ENCODE measurements at regions not wholly inside any gene's neighbourhood (a gene's known extent, or its start where the extent isn't known, plus 50 kb on each side); places are given as distances from the start of the nearest gene placed in this dataset.
"Not testable (repeated sequence)": the region's sequence is repeated elsewhere in the genome, so short reads cannot be mapped to it uniquely, and the experiment has no call there.

DNA sequence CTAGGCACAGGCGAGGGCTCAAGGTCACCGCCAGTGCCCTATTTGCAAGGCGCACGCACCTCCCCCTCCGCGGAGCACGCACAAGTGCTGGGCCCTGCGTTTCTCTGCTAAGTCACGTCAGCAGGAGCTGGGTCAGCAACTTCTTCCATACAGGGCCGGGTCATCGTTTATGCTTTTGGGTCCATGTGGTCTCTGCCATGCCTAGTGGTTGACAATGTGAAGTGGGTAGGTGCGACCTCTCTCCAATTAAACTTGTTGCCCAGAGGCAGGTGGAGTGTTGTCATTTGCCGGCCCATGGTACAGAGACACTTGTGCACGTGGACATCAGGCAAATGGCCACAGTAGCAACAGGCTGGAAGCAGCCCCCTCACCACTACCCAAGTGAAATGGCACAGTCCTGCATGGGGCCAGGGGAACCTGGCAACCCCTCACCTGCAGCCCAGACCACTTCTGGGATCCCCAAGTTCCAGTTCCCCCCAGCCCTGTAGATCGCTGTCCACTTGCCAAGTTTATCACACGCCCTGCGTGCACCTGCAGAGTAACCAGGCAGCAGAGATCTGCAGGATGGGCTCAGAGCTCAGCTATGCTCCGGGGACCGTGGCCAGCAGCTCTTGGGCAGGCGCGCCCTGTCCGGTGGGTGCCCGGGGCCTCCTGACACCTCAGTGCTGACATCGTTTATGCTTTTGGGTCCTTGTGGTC, 86.1 kb upstream of the PPP2R2D start:
- no peak for DNase-seq

GRCh38 chr10:131815266-131816156, 85.3 kb upstream of the PPP2R2D start:
- no peak for DNase-seq

DNA sequence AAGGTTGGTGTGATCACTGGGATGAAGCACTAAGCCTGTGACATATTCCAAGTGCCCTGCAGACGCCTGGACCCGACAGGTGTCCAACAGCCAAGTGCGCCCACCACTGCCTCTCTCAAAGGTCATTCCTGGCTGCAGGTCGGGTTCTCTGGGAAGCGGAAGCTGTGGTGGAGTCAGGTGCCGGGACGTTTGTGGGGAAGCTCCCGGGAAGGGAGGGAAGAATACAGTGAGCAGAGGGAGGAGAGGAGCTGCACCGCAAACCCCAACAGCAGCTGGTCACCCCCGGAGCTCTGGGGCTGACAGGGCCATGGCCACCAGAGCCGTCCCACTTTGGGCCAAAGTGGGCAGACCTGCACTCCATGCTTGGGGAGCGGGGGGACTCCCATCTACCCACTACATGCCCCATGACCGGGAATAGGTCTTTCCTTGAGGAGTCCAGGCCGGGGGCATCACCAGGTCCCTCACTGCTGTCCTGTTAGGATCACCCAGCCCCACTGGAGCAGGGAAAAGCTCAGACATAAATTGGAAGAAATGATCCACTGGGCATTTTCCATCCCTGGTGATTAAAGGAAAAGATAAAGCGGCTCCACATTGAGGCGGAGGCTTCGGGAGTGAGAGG, 84.5 kb upstream of the PPP2R2D start:
- no peak for DNase-seq

GRCh38 chr10:131816941-131817700, 83.7 kb upstream of the PPP2R2D start:
- DNase-seq = no peak

GRCh38 chr10:131817866-131818509, 82.8 kb upstream of the PPP2R2D start:
- DNase-seq = no peak

DNA sequence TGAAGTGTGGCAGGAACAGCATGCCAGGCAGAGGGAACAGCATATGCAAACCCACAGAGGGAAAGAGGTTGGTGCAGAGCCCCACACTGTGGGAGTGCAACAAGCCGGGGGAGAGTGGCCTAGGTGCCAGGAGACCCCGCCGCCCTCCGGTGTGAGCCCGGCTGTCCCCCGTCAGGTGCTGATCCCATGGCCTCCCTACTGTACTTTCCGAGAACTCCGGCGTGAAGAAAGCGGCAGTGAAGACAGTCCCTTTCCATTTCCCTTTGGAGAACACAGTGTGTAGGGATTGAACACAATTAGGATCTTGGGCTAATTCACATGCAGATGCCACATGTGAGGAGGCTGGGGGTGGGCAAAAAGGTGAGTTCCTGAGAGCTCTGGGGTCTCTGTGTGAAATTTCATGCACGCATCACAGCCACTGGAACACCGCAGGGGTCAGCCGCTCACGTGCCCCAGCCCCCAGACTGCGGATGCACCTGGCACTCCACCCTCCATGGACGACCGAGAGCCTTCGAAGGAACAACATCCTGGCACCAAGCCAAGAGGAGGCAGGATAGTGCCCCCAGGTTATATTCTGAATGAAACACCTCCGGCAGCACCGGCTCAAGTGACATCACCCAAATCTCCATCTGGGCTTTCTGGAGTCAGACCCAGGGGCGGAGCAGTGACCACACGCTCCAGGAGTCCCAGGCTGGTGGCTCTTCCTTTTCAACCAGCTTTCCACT, 82.1 kb upstream of the PPP2R2D start:
- DNase-seq = no peak

DNA sequence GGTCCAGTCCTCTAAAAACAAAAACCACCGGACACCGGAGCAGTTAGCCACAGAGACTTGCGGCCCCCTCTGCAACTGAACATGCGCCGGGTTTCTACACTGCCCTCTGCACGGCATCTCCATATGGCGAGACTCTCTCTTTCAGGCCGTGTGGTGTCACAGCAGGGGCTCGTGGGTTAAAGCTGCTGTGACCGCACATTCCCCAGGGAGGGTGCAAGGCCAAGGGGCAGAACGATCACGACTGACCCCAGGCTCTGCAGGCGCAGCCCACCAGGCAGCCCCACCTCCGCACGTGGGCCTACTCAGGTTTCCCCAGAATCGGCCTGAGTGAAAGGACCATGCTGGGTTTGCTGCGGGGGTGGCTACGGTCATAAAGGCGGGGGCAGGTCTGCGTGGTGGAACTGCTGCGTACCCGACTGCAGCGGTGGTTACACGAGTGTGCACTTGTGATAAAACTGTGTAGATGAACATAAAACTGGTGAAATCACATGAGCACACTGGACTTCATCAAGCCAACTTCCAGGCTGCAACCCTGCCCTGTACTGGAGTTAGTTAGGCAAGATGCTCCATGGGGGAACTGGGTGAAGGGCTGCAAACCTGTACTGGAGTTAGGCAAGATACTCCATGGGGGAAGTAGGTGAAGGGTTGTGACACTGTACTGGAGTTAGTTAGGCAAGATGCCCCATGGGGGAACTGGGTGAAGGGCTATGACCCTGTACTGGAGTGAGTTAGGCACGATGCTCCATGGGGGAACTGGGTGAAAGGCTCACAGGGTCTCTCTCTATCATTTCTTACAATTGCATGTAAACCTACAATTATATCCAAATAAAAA, 81.4 kb upstream of the PPP2R2D start:
- no peak for DNase-seq

DNA sequence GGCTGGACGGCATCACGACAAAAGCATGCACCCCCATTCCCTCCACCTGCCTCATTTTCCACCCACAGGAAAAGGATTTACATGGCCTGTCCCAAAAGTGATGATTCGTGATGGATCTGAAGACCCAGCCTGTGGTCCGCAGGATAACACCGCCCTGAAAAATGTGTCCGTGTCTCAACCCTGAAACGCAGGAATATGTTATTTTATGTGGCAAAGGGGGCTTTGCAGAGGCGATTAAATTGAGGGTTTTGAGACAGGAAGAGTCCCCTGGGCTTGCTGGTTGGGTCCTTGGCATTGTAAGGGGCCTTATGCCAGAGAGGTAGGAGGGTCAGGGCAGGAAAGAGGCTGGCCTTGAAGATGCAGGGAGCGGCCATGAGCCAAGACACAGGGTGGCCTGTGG, 80.2 kb upstream of the PPP2R2D start:
- DNase-seq = no peak

DNA sequence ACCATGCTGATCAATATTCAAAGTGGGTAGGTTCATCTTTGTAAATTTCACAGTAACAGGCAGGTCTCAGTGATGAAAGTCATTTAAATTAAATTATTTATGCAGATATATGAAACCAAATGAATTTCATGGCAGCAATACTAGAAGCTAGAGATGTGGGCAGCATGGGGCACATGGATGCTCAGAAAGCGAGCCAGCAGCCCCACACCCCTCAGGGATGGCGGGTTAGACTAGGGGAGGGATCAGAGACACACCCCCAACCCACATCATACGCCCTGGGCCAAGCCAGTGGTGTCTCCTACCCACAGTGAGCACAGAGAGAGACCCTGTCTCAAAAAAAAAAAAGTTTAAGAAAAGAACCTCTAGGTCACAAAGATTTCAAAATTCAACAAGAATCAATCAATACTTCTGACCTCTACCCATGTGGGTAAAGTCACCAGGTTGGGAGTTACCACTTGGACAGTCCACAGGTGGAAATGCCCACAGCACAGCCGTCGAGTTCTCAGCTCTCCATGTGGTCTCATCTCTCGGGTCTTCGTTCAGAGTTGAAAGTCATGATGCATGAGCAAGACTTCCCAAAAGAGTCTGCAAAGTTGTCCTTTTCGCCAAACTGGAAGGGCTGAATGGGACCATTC, 79.3 kb upstream of the PPP2R2D start:
- no peak for DNase-seq

- DNase-seq = no peak
Measured at GRCh38 chr10:131822013-131822691, 78.7 kb upstream of the PPP2R2D start.

DNA sequence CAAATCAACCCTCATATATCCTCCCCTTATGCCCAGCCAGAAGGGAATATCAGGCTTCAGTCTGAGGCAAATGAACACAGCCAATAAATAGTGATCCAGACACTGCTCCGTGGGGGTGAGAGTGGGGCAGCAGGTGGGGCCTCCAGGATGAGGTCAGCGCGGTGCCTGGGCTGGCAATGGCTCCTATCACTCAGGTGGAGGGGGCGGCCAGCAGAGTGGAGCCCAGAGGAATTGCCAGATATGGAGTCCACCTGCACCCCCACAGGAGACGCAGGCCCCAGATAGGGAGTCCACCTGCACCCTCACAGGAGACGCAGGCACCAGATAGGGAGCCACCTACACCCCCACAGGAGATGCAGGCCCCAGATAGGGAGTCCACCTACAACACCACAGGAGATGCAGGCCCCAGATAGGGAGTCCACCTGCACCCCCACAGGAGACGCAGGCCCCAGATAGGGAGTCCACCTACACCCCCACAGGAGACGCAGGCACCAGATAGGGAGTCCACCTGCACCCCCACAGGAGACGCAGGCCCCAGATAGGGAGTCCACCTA, 78.0 kb upstream of the PPP2R2D start:
- DNase-seq = no peak

- DNase-seq = not testable (repeated sequence)
Measured at GRCh38 chr10:131823601-131824099, 77.2 kb upstream of the PPP2R2D start.

DNA sequence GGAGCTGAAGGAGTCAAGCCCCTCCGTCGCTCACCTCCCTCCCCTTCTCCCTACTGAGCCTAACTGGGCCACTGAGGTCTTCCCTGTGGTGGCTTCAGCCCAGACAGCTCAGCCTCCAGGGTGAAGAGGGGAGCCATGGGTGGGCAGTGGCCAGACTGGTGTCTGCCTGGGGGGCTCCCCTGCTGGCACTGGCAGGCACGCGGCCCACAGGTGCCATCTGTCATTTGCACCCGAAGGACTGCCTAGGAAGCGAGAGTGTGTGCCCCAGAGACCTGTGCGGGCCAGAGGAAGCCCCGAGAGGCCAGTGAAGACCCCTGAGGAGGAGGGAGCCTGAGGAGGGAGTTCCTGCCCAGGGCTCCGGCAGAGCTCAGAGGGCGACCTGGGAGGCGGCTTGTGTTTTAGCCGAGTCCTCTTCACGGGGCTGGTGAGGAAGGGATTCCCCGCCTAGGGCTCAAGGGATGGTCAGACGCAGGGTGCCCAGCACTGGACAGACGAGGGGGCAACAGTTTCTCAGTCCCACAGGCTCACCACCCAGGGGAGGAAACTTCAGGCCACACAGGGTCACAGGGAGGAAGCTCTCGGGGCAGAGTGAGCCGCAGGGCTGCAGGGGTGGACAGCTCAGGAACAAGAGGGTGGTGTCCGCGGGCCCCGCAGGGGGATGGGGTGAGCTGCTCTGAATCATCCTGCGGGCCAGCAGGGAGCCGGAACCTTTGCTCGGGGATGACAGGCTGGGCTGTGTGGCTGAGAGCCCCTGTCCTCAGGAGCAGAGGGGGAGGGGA, 76.2 kb upstream of the PPP2R2D start:
- DNase-seq = no peak

- peak in 1 of 3 donors; percentile 27 for DNase-seq
Measured at GRCh38 chr10:131825150-131825848, 75.5 kb upstream of the PPP2R2D start.

DNA sequence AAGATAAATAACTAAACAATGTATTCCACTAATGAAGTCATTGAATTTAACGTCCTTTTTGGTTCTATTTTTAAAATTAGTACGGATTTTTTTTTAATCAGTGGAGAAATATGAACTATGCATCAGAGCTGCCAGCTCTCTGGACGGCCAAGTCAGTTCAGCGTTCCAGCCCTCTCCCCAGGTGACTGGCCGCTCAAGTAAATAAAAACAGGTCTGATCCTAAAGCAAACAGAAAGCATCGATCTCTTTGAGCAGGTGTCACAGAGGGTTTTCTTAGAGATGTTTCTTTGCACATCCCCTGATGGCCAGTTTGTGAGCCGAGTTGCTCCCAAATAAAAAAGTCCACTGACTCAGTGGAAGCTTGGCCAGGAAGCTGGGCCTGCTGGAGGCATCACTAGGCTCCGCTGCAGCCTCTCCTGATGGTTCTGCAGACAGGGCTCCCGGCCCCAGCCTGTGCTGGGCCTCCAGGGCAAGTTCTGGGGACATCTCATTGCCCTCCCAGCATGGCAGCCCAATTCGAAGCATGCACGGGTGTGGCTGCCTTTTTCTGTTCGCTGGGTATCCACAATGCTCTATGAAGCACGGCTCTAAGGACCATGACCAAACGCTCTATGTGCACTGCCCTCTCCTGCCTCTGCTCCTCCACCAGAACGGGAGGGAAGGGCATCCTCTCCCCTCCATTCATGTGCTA, 74.7 kb upstream of the PPP2R2D start:
- DNase-seq = peak in 1 of 3 donors; percentile 12
